Mesothelial cell of epicardium (in vitro differentiated cells): ENCODE measurements at regions not wholly inside any gene's neighbourhood (a gene's known extent, or its start where the extent isn't known, plus 50 kb on each side); places are given as distances from the start of the nearest gene placed in this dataset.
"Not testable (repeated sequence)": the region's sequence is repeated elsewhere in the genome, so short reads cannot be mapped to it uniquely, and the experiment has no call there.

Experiments used
- DNase-seq, 2 experiments: peaks; one replicate each; pipeline ENCODE4 v3.0.0; 2021; ENCODE audit warnings: low spot score in 2 of 2; ENCODE audit not compliant: unreplicated experiment in 2 of 2
- H3K27ac Mint-ChIP-seq: 2 replicates; pipeline ENCODE4 v1.8.0; 2021; ENCODE audit warnings: mixed read lengths
- H3K27me3 Mint-ChIP-seq: 2 replicates; pipeline ENCODE4 v1.8.0; 2021; ENCODE audit warnings: low read depth, mixed read lengths
- H3K36me3 Mint-ChIP-seq: 2 replicates; pipeline ENCODE4 v1.8.0; 2021; ENCODE audit warnings: mixed read lengths
- H3K4me1 Mint-ChIP-seq: 2 replicates; pipeline ENCODE4 v1.8.0; 2021; ENCODE audit warnings: mixed read lengths
- H3K4me3 Mint-ChIP-seq: 2 replicates; pipeline ENCODE4 v1.8.0; 2021; ENCODE audit warnings: mild to moderate bottlenecking, moderate library complexity, mixed read lengths
- H3K9me3 Mint-ChIP-seq: 2 replicates; pipeline ENCODE4 v1.8.0; 2021; ENCODE audit warnings: mixed read lengths
- TF ChIP-seq, protein P1 (sequence below): fragments of 200-600 bp; sonication (generic); IDR thresholded peaks from one replicate; pipeline ENCODE4 v1.5.0; 2021; ENCODE audit warnings: antibody characterized with exemption; ENCODE audit not compliant: unreplicated experiment

DNA sequence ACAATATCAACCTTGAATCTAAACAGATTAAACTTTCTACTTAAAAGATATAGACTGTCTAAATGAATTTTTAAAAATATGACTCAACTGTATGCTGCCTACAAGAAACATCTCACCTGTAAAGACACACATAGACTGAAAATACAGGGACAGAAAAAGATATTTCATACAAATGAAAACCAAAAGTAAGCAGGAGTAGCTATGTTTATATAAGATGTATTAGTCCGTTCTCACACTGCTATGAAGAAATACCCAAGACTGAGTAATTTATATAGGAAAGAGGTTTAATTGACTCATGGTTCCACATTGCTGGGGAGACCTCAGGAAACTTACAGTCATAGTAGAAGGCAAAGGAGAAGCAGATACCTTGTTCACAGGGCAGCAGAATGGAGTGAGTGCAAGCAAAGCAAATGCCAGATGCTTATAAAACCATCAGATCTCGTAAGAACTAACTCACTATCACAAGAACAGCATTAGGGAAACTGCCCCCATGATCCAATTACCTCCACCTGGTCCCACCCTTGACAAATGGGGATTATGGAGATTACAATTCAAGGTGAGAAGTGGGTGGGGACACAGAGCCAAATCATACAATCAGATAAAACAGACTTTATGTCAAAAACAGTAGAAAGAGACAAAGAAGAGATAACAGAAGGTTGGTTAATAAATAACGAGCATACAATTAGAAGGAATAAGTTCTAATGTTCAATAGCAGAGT lies 214.4 kb upstream of the SLC39A10 start:
- TF ChIP-seq, protein P1, sequence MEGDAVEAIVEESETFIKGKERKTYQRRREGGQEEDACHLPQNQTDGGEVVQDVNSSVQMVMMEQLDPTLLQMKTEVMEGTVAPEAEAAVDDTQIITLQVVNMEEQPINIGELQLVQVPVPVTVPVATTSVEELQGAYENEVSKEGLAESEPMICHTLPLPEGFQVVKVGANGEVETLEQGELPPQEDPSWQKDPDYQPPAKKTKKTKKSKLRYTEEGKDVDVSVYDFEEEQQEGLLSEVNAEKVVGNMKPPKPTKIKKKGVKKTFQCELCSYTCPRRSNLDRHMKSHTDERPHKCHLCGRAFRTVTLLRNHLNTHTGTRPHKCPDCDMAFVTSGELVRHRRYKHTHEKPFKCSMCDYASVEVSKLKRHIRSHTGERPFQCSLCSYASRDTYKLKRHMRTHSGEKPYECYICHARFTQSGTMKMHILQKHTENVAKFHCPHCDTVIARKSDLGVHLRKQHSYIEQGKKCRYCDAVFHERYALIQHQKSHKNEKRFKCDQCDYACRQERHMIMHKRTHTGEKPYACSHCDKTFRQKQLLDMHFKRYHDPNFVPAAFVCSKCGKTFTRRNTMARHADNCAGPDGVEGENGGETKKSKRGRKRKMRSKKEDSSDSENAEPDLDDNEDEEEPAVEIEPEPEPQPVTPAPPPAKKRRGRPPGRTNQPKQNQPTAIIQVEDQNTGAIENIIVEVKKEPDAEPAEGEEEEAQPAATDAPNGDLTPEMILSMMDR: no peak
- no peak overlapping the region for H3K27ac Mint-ChIP-seq
- peaks cover 6% of the 10 kb centered on the region for H3K4me1 Mint-ChIP-seq
- no peak for DNase-seq
- H3K36me3 Mint-ChIP-seq: peaks cover 5% of the 10 kb centered on the region
- H3K27me3 Mint-ChIP-seq: no peaks in the 10 kb centered on the region
- H3K4me3 Mint-ChIP-seq: no peak overlapping the region
- peaks cover 32% of the 10 kb centered on the region for H3K9me3 Mint-ChIP-seq

DNA sequence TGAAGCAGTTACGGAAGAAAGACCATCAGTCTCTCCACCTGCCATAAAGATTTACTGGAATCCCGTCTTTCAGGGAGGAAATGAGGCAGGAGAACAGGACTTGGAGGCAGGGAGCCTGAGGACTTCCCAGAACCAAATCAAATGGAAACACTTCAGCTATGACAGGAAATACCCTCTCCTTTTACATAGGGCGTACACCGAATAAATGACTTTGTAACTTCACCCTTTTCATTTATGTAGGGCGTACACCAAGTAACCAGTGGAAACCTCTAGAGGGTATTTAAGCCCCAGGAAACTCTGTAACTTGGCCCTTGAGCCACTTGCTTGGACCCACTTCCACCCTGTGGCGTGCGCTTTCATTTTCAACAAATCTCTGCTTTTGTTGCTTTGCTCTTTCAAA lies 218.3 kb upstream of the SLC39A10 start:
- DNase-seq: no peak
- Mint-ChIP-seq H3K4me3 (no peak overlapping the region), H3K9me3 (peaks cover 37% of the 10 kb centered on the region), H3K27ac (no peak overlapping the region), H3K4me1 (no peaks in the 10 kb centered on the region), H3K27me3 (no peaks in the 10 kb centered on the region), H3K36me3 (peaks cover 5% of the 10 kb centered on the region)
- TF ChIP-seq, protein P1: no peak

DNA sequence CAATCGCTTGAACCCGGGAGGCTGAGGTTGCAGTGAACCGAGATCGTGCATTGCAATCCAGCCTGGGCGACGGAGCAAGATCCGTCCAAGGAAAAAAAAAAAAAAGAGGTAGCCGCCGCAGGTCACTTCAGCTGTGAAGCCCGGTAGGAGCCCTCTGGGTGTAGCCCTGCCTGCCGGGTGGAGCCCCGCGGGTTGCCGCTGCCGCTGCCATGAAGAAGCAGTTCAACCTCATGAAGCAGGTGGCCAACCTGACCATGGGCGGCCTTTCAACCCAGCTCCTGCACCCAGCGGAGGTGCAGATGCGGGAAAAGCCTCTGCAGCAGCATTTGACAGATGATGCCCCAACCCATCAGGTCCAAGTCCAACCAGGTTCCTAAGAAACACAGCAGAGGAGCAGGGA lies 219.5 kb upstream of the SLC39A10 start:
- Mint-ChIP-seq H3K36me3 (peaks cover 3% of the 10 kb centered on the region), H3K27me3 (no peaks in the 10 kb centered on the region), H3K27ac (no peak overlapping the region)

DNA sequence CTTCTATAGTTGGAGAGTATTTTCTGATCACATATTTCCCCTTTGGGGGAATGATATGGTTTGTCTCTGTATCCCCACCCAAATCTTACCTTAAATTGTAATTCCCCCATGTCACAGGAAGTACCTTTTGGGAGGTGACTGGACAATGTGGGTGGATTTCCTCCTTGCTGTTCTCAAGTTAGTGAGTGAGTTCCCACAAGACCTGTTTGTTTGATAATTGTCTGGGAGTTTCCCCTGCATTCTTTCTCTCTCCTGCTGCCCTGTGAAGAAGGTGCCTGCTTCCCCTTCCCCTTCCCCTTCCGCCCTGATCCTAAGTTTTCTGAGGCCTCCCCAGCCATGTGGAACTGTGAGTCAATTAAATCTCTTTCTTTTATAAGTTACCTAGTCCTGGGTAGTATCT lies 222.7 kb upstream of the SLC39A10 start:
- peaks cover 16% of the 10 kb centered on the region for H3K9me3 Mint-ChIP-seq
- H3K4me3 Mint-ChIP-seq: no peak overlapping the region
- H3K4me1 Mint-ChIP-seq: no peaks in the 10 kb centered on the region
- TF ChIP-seq, protein P1: no peak
- no peaks in the 10 kb centered on the region for H3K36me3 Mint-ChIP-seq
- no peak overlapping the region for H3K27ac Mint-ChIP-seq
- H3K27me3 Mint-ChIP-seq: no peaks in the 10 kb centered on the region
- no peak for DNase-seq

More for the DNA sequence above, 219.5 kb upstream of the SLC39A10 start:
- no peaks in the 10 kb centered on the region for H3K4me1 Mint-ChIP-seq
- no peak overlapping the region for H3K4me3 Mint-ChIP-seq
- peaks cover 36% of the 10 kb centered on the region for H3K9me3 Mint-ChIP-seq
- TF ChIP-seq, protein P1: no peak
- no peak for DNase-seq

DNA sequence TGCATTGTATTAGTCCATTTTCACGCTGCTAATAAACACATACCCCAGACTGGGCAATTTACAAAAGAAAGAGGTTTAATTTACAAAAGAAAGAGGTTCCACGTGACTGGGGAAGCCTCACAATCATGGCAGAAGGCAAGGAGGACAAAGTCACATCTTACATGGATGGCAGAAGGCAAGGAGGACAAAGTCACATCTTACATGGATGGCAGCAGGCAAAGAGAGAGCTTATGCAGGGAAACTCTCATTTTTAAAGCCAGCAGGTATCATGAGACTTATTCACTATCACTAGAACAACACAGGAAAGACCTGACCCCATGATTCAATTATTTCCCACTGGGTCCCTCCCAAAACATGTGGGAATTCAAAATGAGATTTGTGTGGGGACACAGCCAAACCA lies 223.3 kb upstream of the SLC39A10 start:
- not testable (repeated sequence) for H3K27ac Mint-ChIP-seq, H3K27me3 Mint-ChIP-seq, H3K4me1 Mint-ChIP-seq, H3K4me3 Mint-ChIP-seq, DNase-seq, H3K36me3 Mint-ChIP-seq
- H3K9me3 Mint-ChIP-seq: peaks cover 16% of the 10 kb centered on the region

DNA sequence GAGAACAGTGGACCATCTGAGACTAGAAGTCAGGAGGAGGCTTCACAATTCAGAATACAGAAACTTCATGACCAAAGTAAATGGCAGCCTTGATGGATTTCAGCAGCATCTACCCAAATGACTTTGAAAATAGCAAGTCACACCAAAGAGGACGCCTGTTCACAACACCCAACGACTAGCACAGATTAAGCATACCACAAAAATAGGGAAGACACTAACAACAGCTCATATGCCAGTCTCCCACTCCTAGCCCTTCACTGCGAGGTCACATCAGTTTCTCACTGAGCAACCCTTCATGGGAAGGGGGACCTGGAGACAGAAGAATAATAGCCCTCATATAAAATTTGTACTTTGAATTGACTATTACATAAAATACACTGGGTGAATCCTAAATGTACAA lies 228.4 kb upstream of the SLC39A10 start:
- no peak overlapping the region for H3K27ac Mint-ChIP-seq
- H3K27me3 Mint-ChIP-seq: peaks cover 2% of the 10 kb centered on the region
- H3K36me3 Mint-ChIP-seq: no peaks in the 10 kb centered on the region
- no peak for DNase-seq
- H3K9me3 Mint-ChIP-seq: peaks cover 3% of the 10 kb centered on the region
- peaks cover 15% of the 10 kb centered on the region for H3K4me1 Mint-ChIP-seq
- TF ChIP-seq, protein P1: no peak
- no peak overlapping the region for H3K4me3 Mint-ChIP-seq
